Heart right ventricle (tissue), 16 donors: ENCODE measurements at regions not wholly inside any gene's neighbourhood (a gene's known extent, or its start where the extent isn't known, plus 50 kb on each side); places are given as distances from the start of the nearest gene placed in this dataset.

ENCODE experiments used
- ATAC-seq, 8 donors: fragments of 200-7000 bp; cut with Tn5 transposase; one replicate each; pipeline ENCODE4 v1.9.1; 2020; ENCODE audit warnings: mild to moderate bottlenecking in 8 of 8, moderate library complexity in 8 of 8, moderate number of reproducible peaks in 1 of 8
- DNase-seq, 2 donors: peaks; one replicate each; pipeline ENCODE4 v3.0.0-alpha.2; 2020
- H3K27ac ChIP-seq, 10 donors: fragments of 200-600 bp; sonication (generic) in 2 of 10; one replicate each; pipeline versions ENCODE4 v1.5.0 to v1.8.0; 2020 to 2022; ENCODE audit warnings: mild to moderate bottlenecking in 3 of 10
- H3K27me3 ChIP-seq, 7 donors: fragments of 200-600 bp; one replicate each; pipeline ENCODE4 v1.8.0; 2021 to 2022; ENCODE audit warnings: mild to moderate bottlenecking in 2 of 7
- H3K36me3 ChIP-seq, 9 donors: fragments of 200-600 bp; sonication (generic) in 1 of 9; one replicate each; pipeline versions ENCODE4 v1.5.0 to v1.8.0; 2020 to 2022; ENCODE audit warnings: mild to moderate bottlenecking in 2 of 9
- H3K4me1 ChIP-seq, 9 donors: fragments of 200-600 bp; sonication (generic) in 1 of 9; one replicate each; pipeline versions ENCODE4 v1.5.0 to v1.8.0; 2020 to 2022; ENCODE audit warnings: mild to moderate bottlenecking in 4 of 9
- H3K4me3 ChIP-seq, 10 donors: fragments of 200-600 bp; sonication (generic) in 2 of 10; one replicate each; pipeline versions ENCODE4 v1.5.0 to v1.8.0; 2020 to 2022; ENCODE audit warnings: mild to moderate bottlenecking in 7 of 10, moderate library complexity in 2 of 10
- H3K9me3 ChIP-seq, 11 donors: fragments of 200-600 bp in 10 of 11; sonication (generic) in 2 of 11; one replicate each; pipeline versions ENCODE4 v1.5.0 to v1.8.0; 2013 to 2022; ENCODE audit warnings: mild to moderate bottlenecking in 2 of 11, control low read depth in 1 of 11, moderate library complexity in 1 of 11
- WGBS, 2 donors: extraction: QIAGEN DNeasy Blood & Tissue Kit; methylation state at CpG; one replicate each; pipeline ENCODE4 v1.1.7; 2013; ENCODE audit warnings: inconsistent platforms in 1 of 2; 5-methylcytosine and 5-hydroxymethylcytosine counted together
- intact Hi-C, 10 donors: fragments of 100-400 bp; cut with DNase I; formaldehyde crosslinking; loops; one replicate each; pipeline versions ENCODE4 v1.11.1 to v1.14.2; 2022
- TF ChIP-seq, protein P1 (sequence below), 9 donors: fragments of 200-600 bp; sonication (generic) in 2 of 9; IDR thresholded peaks; one replicate each; pipeline versions ENCODE4 v1.5.0 to v1.8.0; 2021 to 2022; ENCODE audit warnings: antibody characterized with exemption in 9 of 9, mild to moderate bottlenecking in 5 of 9, moderate library complexity in 1 of 9
- donor health status: Arrhythmogenic right ventricular cardiomyopathy.
- donor health status: ischemic (EF 13 %, LVEDD 7.1; RV severe dilation, severe dysfunction).
- donor health status: healthy with polysubstance abuse.
- donor health status: DM: no; HTN: yes; CAD: no.
- donor health status: DM: no; HTN: no; CAD: no.
- donor health status: ischemic (EF 25% LVEDD 6.9; RV normal size, moderate dysfunction).
- donor health status: ischemic (EF 25% LVEDD 5.7; RV mildly dilated, moderate dysfunction).
- donor health status: healthy.
- donor health status: DM: yes; HTN: yes; CAD: no.
- donor health status: Ischemic cardiomyopathy.
- donor health status: ischemic (EF 35%, LVEDD 5.7; RV mildly dilated, moderate dysfunction).
- donor health status: nonischemic (EF 11% LVEDD 7.7; RV severe dilation, severe dysfunction).
- donor health status: DM: yes; HTN: yes; CAD: no.
- donor health status: PGD.
- donor health status: ischemic (EF 29% LVEDD 5.4; RV normal size, mild dysfunction).
- donor health status: nonischemic (EF 23%, LVEDD 6.1; RV moderate dilation, normal function).

DNA sequence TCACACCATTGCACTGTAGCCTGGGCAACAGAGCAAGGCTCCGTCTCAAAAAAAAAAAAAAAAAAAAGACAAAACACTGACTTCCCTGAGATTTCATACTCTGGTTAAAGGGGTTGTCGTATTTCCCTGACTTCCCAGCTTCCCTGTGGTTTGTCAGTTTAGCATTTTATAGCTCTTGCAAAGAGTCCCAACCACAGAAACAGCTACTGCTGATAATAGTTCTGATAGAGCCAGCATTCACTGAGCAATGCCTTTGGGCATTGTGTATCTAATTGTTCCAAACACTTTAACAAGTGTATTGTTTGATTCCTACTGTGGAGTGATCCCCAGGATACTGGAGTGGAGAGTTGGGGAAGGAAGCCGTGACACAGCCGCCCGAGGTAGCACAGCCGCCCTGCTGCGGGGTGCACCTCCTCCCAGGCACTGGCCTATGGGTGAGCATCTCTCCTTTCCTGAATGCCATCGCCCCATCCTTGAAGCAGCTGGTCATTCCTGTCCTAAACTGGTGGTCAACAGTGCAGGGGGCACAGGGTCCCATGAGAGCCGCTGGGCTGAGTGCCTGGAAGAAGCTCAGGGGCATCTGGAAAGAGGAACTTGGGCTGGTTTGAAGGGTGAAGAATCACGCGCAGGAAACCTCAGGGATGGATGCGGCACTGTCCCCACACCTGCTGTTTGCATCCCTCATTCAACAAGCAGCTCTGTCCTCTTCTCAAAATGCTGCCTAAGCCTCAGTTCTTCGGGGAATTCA lies 81.0 kb upstream of the TMEM18 start:
- Histone ChIP-seq H3K9me3 (peaks cover 0 to 11% (median 0%) of the 10 kb centered on the region in 11 donors), H3K4me1 (no peaks in the 10 kb centered on the region), H3K4me3 (no peak overlapping the region), H3K27me3 (peaks cover 0 to 8% (median 5%) of the 10 kb centered on the region in 7 donors), H3K27ac (no peak overlapping the region), H3K36me3 (no peaks in the 10 kb centered on the region)
- DNase-seq (no peak), ATAC-seq (no peak)
- intact Hi-C loops = no loop called here
- 76 to 85% methylated on average over 12 of the region's 13 CpGs for WGBS, 2 donors
- TF ChIP-seq, protein P1, sequence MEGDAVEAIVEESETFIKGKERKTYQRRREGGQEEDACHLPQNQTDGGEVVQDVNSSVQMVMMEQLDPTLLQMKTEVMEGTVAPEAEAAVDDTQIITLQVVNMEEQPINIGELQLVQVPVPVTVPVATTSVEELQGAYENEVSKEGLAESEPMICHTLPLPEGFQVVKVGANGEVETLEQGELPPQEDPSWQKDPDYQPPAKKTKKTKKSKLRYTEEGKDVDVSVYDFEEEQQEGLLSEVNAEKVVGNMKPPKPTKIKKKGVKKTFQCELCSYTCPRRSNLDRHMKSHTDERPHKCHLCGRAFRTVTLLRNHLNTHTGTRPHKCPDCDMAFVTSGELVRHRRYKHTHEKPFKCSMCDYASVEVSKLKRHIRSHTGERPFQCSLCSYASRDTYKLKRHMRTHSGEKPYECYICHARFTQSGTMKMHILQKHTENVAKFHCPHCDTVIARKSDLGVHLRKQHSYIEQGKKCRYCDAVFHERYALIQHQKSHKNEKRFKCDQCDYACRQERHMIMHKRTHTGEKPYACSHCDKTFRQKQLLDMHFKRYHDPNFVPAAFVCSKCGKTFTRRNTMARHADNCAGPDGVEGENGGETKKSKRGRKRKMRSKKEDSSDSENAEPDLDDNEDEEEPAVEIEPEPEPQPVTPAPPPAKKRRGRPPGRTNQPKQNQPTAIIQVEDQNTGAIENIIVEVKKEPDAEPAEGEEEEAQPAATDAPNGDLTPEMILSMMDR (IDR thresholded peaks at IDR 0.05) = no peak

DNA sequence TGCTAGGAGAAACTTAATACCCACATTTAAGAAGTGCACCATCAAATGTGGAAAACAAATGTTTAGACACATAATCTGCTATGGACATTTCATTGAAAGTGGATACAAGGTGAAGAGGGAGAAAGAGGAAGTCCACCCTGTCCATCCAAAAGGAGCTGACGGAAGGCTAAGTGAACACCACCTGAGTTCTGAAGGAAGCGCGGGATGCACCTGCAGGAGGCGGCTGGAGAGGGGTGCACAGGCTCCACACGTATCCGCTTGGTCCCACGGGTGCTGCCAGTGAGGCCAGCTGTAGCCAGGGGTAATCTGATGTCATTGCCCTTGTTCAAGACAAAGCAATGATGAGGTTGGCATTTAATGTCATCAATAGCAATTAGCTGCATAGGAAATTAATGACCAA lies 75.9 kb upstream of the TMEM18 start:
- DNase-seq (no peak), ATAC-seq (no peak)
- Histone ChIP-seq H3K9me3 (peaks cover 0 to 11% (median 0%) of the 10 kb centered on the region in 11 donors), H3K27me3 (peaks cover 0 to 44% (median 7%) of the 10 kb centered on the region in 7 donors), H3K27ac (no peak overlapping the region), H3K4me3 (no peak overlapping the region), H3K36me3 (no peaks in the 10 kb centered on the region), H3K4me1 (no peaks in the 10 kb centered on the region)
- WGBS, 2 donors = 89 to 91% methylated on average over 7 of the region's 7 CpGs
- TF ChIP-seq, protein P1 (IDR thresholded peaks at IDR 0.05) = no peak
- intact Hi-C loops = no loop called here

DNA sequence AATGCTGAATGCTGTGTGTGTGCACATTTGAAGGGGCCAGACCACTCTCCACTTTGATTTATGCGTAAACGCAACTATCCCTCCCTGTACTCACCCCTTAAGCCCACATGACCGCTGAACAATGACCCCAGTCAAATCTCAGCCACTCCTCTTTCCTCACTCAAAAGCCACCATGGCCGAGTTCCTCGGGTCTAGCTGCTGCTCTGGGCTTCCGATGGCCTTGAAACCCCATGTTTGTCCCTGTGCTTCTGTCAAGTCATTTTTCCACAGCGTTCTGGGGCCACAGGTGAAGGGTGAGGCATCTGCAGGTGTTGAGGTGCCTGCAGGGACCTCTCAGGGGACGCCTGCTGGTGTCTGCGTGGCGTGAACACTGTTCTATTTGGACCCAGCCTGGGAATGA lies 74.3 kb upstream of the TMEM18 start:
- no peaks in the 10 kb centered on the region for H3K36me3 ChIP-seq
- peaks cover 0 to 41% (median 7%) of the 10 kb centered on the region in 7 donors for H3K27me3 ChIP-seq

DNA sequence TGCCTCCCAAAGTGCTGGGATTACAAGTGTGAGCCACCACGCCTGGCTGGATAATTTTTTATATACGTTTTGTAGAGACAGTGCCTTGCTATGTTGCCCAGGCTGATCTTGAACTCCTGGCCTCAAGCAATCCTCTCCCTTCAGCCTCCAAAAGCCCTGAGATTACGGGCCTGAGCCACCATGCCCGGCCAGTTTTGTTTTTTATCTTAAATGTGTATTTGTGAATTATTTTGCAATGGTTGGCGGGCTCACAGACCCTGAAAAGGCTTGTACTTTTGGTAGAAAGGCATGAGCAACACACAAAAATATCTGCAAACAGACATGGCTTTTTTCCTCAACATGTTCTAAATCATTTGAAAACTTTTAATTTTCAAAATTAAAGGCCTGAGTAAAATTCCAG lies 73.4 kb upstream of the TMEM18 start:
- DNase-seq (no peak), ATAC-seq (no peak)
- no peak overlapping the region for H3K27ac ChIP-seq
- intact Hi-C loops = no loop called here
- TF ChIP-seq, protein P1 (IDR thresholded peaks at IDR 0.05) = no peak
- H3K9me3 ChIP-seq = peaks cover 0 to under 1% (median 0%) of the 10 kb centered on the region in 11 donors
- no peaks in the 10 kb centered on the region for H3K36me3 ChIP-seq
- peaks cover 0 to 41% (median 7%) of the 10 kb centered on the region in 7 donors for H3K27me3 ChIP-seq
- WGBS, 2 donors = 79 to 86% methylated on average over 5 of the region's 5 CpGs
- no peak overlapping the region for H3K4me3 ChIP-seq
- no peaks in the 10 kb centered on the region for H3K4me1 ChIP-seq

More for the DNA sequence above, 74.3 kb upstream of the TMEM18 start:
- ATAC-seq = no peak
- H3K9me3 ChIP-seq = peaks cover 0 to under 1% (median 0%) of the 10 kb centered on the region in 11 donors
- no peak overlapping the region for H3K4me3 ChIP-seq
- H3K4me1 ChIP-seq = no peaks in the 10 kb centered on the region
- no peak overlapping the region for H3K27ac ChIP-seq
- TF ChIP-seq, protein P1 (IDR thresholded peaks at IDR 0.05) = no peak
- 83% methylated on average over 10 of the region's 10 CpGs for WGBS, 2 donors
- no peak for DNase-seq
- intact Hi-C loops = no loop called here
